ENCODE measurements at regions not wholly inside any gene's neighbourhood (a gene's known extent, or its start where the extent isn't known, plus 50 kb on each side); places are given as distances from the start of the nearest gene placed in this dataset.

GRCh38 chr7:67608806-67609205 is 612.2 kb downstream of the TYW1 start:
- no peak for TF ChIP-seq CTCF (IDR thresholded peaks at IDR 0.05; ENCODE audit: unreplicated experiment)
- H3K4me3 Mint-ChIP-seq (ENCODE audit: unreplicated experiment): no peak overlapping the region
- peaks cover 33% of the 10 kb centered on the region for H3K9me3 Mint-ChIP-seq (ENCODE audit: unreplicated experiment)
- no peak overlapping the region for H3K27ac Mint-ChIP-seq (ENCODE audit: unreplicated experiment)
- DNase-seq (ENCODE audit: low spot score): no peak
- peaks cover 7% of the 10 kb centered on the region for H3K36me3 Mint-ChIP-seq (ENCODE audit: low read depth, unreplicated experiment)
- H3K27me3 Mint-ChIP-seq (ENCODE audit: unreplicated experiment): peaks cover 3% of the 10 kb centered on the region
- H3K4me1 Mint-ChIP-seq (ENCODE audit: unreplicated experiment): no peaks in the 10 kb centered on the region

- no peak for DNase-seq (ENCODE audit: low spot score)
- Mint-ChIP-seq H3K36me3 (ENCODE audit: low read depth, unreplicated experiment) (peaks cover 4% of the 10 kb centered on the region), H3K27me3 (ENCODE audit: unreplicated experiment) (peaks cover 3% of the 10 kb centered on the region), H3K4me1 (ENCODE audit: unreplicated experiment) (no peaks in the 10 kb centered on the region), H3K27ac (ENCODE audit: unreplicated experiment) (no peak overlapping the region), H3K9me3 (ENCODE audit: unreplicated experiment) (peaks cover 25% of the 10 kb centered on the region), H3K4me3 (ENCODE audit: unreplicated experiment) (no peak overlapping the region)
- no peak for TF ChIP-seq CTCF (IDR thresholded peaks at IDR 0.05; ENCODE audit: unreplicated experiment)
Observed at GRCh38 chr7:67610897-67611296, 614.3 kb downstream of the TYW1 start.

- no peaks in the 10 kb centered on the region for H3K27me3 Mint-ChIP-seq (ENCODE audit: unreplicated experiment)
Observed at GRCh38 chr7:67614843-67615242, 618.2 kb downstream of the TYW1 start.

DNA sequence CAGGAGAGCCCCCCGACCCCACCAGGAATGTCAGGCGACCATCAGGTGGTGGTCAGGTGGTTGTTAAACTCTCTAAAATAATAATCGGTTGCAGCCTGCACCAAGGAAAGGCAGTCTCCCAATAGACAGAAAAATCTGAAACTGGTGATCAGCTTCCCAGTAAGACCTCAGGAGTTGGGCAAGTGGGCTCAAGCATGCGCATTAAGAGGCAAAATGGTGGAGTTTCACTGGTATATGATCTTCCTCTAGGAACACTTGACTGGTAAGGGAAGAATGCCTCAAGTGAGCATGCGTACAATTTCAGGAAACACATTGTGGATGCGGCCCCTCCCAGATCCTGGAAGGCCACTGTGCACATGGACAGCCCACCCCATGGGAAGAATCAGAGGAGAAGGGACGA is 619.9 kb downstream of the TYW1 start:
- H3K4me1 Mint-ChIP-seq (ENCODE audit: unreplicated experiment): no peaks in the 10 kb centered on the region
- H3K9me3 Mint-ChIP-seq (ENCODE audit: unreplicated experiment): peaks cover 33% of the 10 kb centered on the region
- peaks cover 5% of the 10 kb centered on the region for H3K36me3 Mint-ChIP-seq (ENCODE audit: low read depth, unreplicated experiment)
- no peaks in the 10 kb centered on the region for H3K27me3 Mint-ChIP-seq (ENCODE audit: unreplicated experiment)
- TF ChIP-seq CTCF (IDR thresholded peaks at IDR 0.05; ENCODE audit: unreplicated experiment): no peak
- no peak for DNase-seq (ENCODE audit: low spot score)
- H3K4me3 Mint-ChIP-seq (ENCODE audit: unreplicated experiment): no peak overlapping the region
- H3K27ac Mint-ChIP-seq (ENCODE audit: unreplicated experiment): no peak overlapping the region

More at GRCh38 chr7:67614843-67615242, 618.2 kb downstream of the TYW1 start:
- Mint-ChIP-seq H3K9me3 (ENCODE audit: unreplicated experiment) (peaks cover 21% of the 10 kb centered on the region), H3K4me3 (ENCODE audit: unreplicated experiment) (no peak overlapping the region), H3K36me3 (ENCODE audit: low read depth, unreplicated experiment) (peaks cover 4% of the 10 kb centered on the region), H3K27ac (ENCODE audit: unreplicated experiment) (no peak overlapping the region), H3K4me1 (ENCODE audit: unreplicated experiment) (no peaks in the 10 kb centered on the region)
- TF ChIP-seq CTCF (IDR thresholded peaks at IDR 0.05; ENCODE audit: unreplicated experiment): no peak
- DNase-seq (ENCODE audit: low spot score): no peak

- no peak overlapping the region for H3K27ac Mint-ChIP-seq (ENCODE audit: unreplicated experiment)
- no peak overlapping the region for H3K4me3 Mint-ChIP-seq (ENCODE audit: unreplicated experiment)
- H3K27me3 Mint-ChIP-seq (ENCODE audit: unreplicated experiment): no peaks in the 10 kb centered on the region
- TF ChIP-seq CTCF (IDR thresholded peaks at IDR 0.05; ENCODE audit: unreplicated experiment): no peak
- no peaks in the 10 kb centered on the region for H3K4me1 Mint-ChIP-seq (ENCODE audit: unreplicated experiment)
- no peak for DNase-seq (ENCODE audit: low spot score)
- H3K36me3 Mint-ChIP-seq (ENCODE audit: low read depth, unreplicated experiment): peaks cover 10% of the 10 kb centered on the region
- H3K9me3 Mint-ChIP-seq (ENCODE audit: unreplicated experiment): peaks cover 35% of the 10 kb centered on the region
Observed at GRCh38 chr7:67618556-67619162, 622.0 kb downstream of the TYW1 start.
